Testis (tissue), 2 donors: ENCODE measurements at regions not wholly inside any gene's neighbourhood (a gene's known extent, or its start where the extent isn't known, plus 50 kb on each side); places are given as distances from the start of the nearest gene placed in this dataset.
"Not testable (repeated sequence)": the region's sequence is repeated elsewhere in the genome, so short reads cannot be mapped to it uniquely, and the experiment has no call there.

Source experiments
- DNase-seq: peaks from one replicate; pipeline ENCODE4 v3.0.0-alpha.2; 2019
- H3K27ac ChIP-seq, 2 donors: fragments of 200-600 bp; sonication (generic); one replicate each; pipeline ENCODE4 v1.5.1; 2019
- H3K27me3 ChIP-seq: fragments of 200-600 bp; sonication (generic); one replicate; pipeline ENCODE4 v1.5.1; 2019
- H3K36me3 ChIP-seq: fragments of 200-600 bp; sonication (generic); one replicate; pipeline ENCODE4 v1.5.1; 2017; ENCODE audit warnings: low read depth; ENCODE audit errors: missing control alignments
- H3K4me1 ChIP-seq: fragments of 200-600 bp; sonication (generic); one replicate; pipeline ENCODE4 v1.5.1; 2019
- H3K4me3 ChIP-seq, 2 donors: fragments of 200-600 bp; sonication (generic); one replicate each; pipeline ENCODE4 v1.5.1; 2017 to 2019
- H3K9me3 ChIP-seq: fragments of 200-600 bp; sonication (generic); one replicate; pipeline ENCODE4 v1.5.1; 2017
- CTCF ChIP-seq, 3 experiments: fragments of 450-650 bp in 2 of 3; fragments of 200-600 bp in 1 of 3; sonication (generic) in 1 of 3; IDR thresholded peaks; one replicate each; pipeline ENCODE4 v1.5.1; 2016 to 2019; ENCODE audit warnings: antibody characterized with exemption in 3 of 3, mild to moderate bottlenecking in 2 of 3, moderate library complexity in 1 of 3
- POLR2A ChIP-seq: fragments of 450-650 bp; IDR thresholded peaks from one replicate; pipeline ENCODE4 v1.6.1; 2017; ENCODE audit warnings: antibody characterized with exemption, mild to moderate bottlenecking, moderate library complexity
- WGBS, 2 donors: methylation state at CpG; one replicate each; pipeline ENCODE4 v1.1.5; 2018; 5-methylcytosine and 5-hydroxymethylcytosine counted together
- intact Hi-C: fragments of 100-400 bp; cut with DNase I; formaldehyde crosslinking; loops from one replicate; pipeline ENCODE4 v1.15.1; 2023; ENCODE audit warnings: low total_unique reads

GRCh38 chr21:35469498-35469897 lies 420.4 kb upstream of the RUNX1 start:
- no peaks in the 10 kb centered on the region for H3K9me3 ChIP-seq
- no peaks in the 10 kb centered on the region for H3K27me3 ChIP-seq
- no peaks in the 10 kb centered on the region for H3K36me3 ChIP-seq
- no peaks in the 10 kb centered on the region for H3K4me1 ChIP-seq
- no peak overlapping the region for H3K27ac ChIP-seq
- no peak overlapping the region for H3K4me3 ChIP-seq
- DNase-seq, result no peak
- intact Hi-C loops, result no loop called here
- 94% methylated on average over 1 of the region's 1 CpG for WGBS, 2 donors
- TF ChIP-seq CTCF (IDR thresholded peaks at IDR 0.05), result no peak
- TF ChIP-seq POLR2A, result no peak

GRCh38 chr21:35468991-35469390 lies 419.9 kb upstream of the RUNX1 start:
- Histone ChIP-seq H3K27ac (no peak overlapping the region), H3K4me1 (no peaks in the 10 kb centered on the region), H3K9me3 (no peaks in the 10 kb centered on the region), H3K27me3 (no peaks in the 10 kb centered on the region), H3K4me3 (no peak overlapping the region), H3K36me3 (no peaks in the 10 kb centered on the region)
- DNase-seq, result no peak
- intact Hi-C loops, result no loop called here
- 51 to 58% methylated on average over 5 of the region's 5 CpGs for WGBS, 2 donors
- no peak for TF ChIP-seq POLR2A

- no peaks in the 10 kb centered on the region for H3K27me3 ChIP-seq
- no peak overlapping the region for H3K4me3 ChIP-seq
- TF ChIP-seq CTCF (IDR thresholded peaks at IDR 0.05) (no peak), POLR2A (no peak)
- no peaks in the 10 kb centered on the region for H3K9me3 ChIP-seq
- H3K27ac ChIP-seq, result no peak overlapping the region
- H3K4me1 ChIP-seq, result no peaks in the 10 kb centered on the region
- intact Hi-C loops, result no loop called here
- WGBS, 2 donors, result 50 to 66% methylated on average over 2 of the region's 2 CpGs
- no peaks in the 10 kb centered on the region for H3K36me3 ChIP-seq
- no peak for DNase-seq
Observed at GRCh38 chr21:35467566-35467965, 418.5 kb upstream of the RUNX1 start.

- H3K27ac ChIP-seq, intact Hi-C loops, H3K27me3 ChIP-seq, DNase-seq, H3K4me3 ChIP-seq, H3K36me3 ChIP-seq, H3K4me1 ChIP-seq, H3K9me3 ChIP-seq: not testable (repeated sequence)
- 89 to 95% methylated on average over 5 of the region's 5 CpGs for WGBS, 2 donors
Observed at GRCh38 chr21:35466681-35467080, 417.6 kb upstream of the RUNX1 start.

GRCh38 chr21:35465741-35466140 lies 416.6 kb upstream of the RUNX1 start:
- 92 to 93% methylated on average over 2 of the region's 2 CpGs for WGBS, 2 donors
- no peaks in the 10 kb centered on the region for H3K27me3 ChIP-seq
- intact Hi-C loops, result no loop called here
- DNase-seq, result no peak
- no peak overlapping the region for H3K4me3 ChIP-seq
- H3K27ac ChIP-seq, result no peak overlapping the region
- TF ChIP-seq POLR2A (no peak), CTCF (IDR thresholded peaks at IDR 0.05) (no peak)
- no peaks in the 10 kb centered on the region for H3K9me3 ChIP-seq
- no peaks in the 10 kb centered on the region for H3K4me1 ChIP-seq
- no peaks in the 10 kb centered on the region for H3K36me3 ChIP-seq

GRCh38 chr21:35461700-35462099 lies 412.6 kb upstream of the RUNX1 start:
- TF ChIP-seq CTCF (IDR thresholded peaks at IDR 0.05) (no peak), POLR2A (no peak)
- DNase-seq, result no peak
- WGBS, 2 donors, result 84 to 93% methylated on average over 2 of the region's 2 CpGs
- Histone ChIP-seq H3K27ac (no peak overlapping the region), H3K4me1 (no peaks in the 10 kb centered on the region), H3K36me3 (no peaks in the 10 kb centered on the region), H3K27me3 (no peaks in the 10 kb centered on the region), H3K4me3 (no peak overlapping the region), H3K9me3 (no peaks in the 10 kb centered on the region)
- intact Hi-C loops, result no loop called here
